Stomach (tissue), 8 donors: ENCODE measurements at regions not wholly inside any gene's neighbourhood (a gene's known extent, or its start where the extent isn't known, plus 50 kb on each side); places are given as distances from the start of the nearest gene placed in this dataset.

Experiments
- DNase-seq, 2 donors: peaks; one replicate each; pipeline versions ENCODE4 v3.0.0 to v3.0.0-alpha.2; 2013 to 2019
- H3K27ac ChIP-seq, 5 donors: fragments of 200-600 bp in 4 of 5; sonication (generic) in 4 of 5; one replicate each; pipeline ENCODE4 v1.5.1; 2013 to 2019; ENCODE audit warnings: mild to moderate bottlenecking in 1 of 5, moderate library complexity in 1 of 5
- H3K27me3 ChIP-seq, 3 donors: fragments of 200-600 bp; sonication (generic); one replicate each; pipeline ENCODE4 v1.5.1; 2017 to 2019; ENCODE audit warnings: mixed run types in 1 of 3
- H3K36me3 ChIP-seq, 4 donors: fragments of 200-600 bp; sonication (generic); 1 replicate in 3 of 4; 2 replicates in 1 of 4; pipeline ENCODE4 v1.5.1; 2016 to 2019
- H3K4me1 ChIP-seq, 4 donors: fragments of 200-600 bp; sonication (generic); one replicate each; pipeline ENCODE4 v1.5.1; 2016 to 2019
- H3K4me3 ChIP-seq, 4 donors: fragments of 200-600 bp; sonication (generic) in 3 of 4; one replicate each; pipeline ENCODE4 v1.5.1; 2016 to 2019; ENCODE audit warnings: mild to moderate bottlenecking in 1 of 4
- H3K9me3 ChIP-seq, 4 donors: fragments of 200-600 bp; sonication (generic); one replicate each; pipeline ENCODE4 v1.5.1; 2016 to 2019
- CTCF ChIP-seq, 7 experiments: fragments of 450-650 bp in 4 of 7; fragments of 200-600 bp in 3 of 7; sonication (generic) in 3 of 7; IDR thresholded peaks; one replicate each; pipeline ENCODE4 v1.5.1; 2016 to 2019; ENCODE audit warnings: antibody characterized with exemption in 7 of 7, control low read depth in 2 of 7, mild to moderate bottlenecking in 1 of 7
- EP300 ChIP-seq: sonication (generic); formaldehyde crosslinking; IDR thresholded peaks from one replicate; pipeline ENCODE4 v1.6.1; 2017; ENCODE audit warnings: antibody characterized with exemption
- POLR2A ChIP-seq, 4 donors: fragments of 450-650 bp; IDR thresholded peaks; one replicate each; pipeline ENCODE4 v1.6.1; 2016; ENCODE audit warnings: antibody characterized with exemption in 4 of 4, control low read depth in 2 of 4, mild to moderate bottlenecking in 1 of 4, moderate library complexity in 1 of 4
- POLR2AphosphoS5 ChIP-seq, 3 donors: sonication (generic); formaldehyde crosslinking; IDR thresholded peaks; one replicate each; pipeline ENCODE4 v1.6.1; 2016; ENCODE audit warnings: antibody characterized with exemption in 3 of 3
- WGBS, 5 donors: extraction: QIAGEN DNeasy Blood & Tissue Kit in 3 of 5; methylation state at CpG; one replicate each; pipeline versions ENCODE4 v1.1.5 to v1.1.7; 2013 to 2018; 5-methylcytosine and 5-hydroxymethylcytosine counted together
- intact Hi-C: fragments of 100-400 bp; cut with DNase I; formaldehyde crosslinking; loops from one replicate; pipeline ENCODE4 v1.15.1; 2023; ENCODE audit warnings: low total_unique reads
- donor health status: healthy with polysubstance abuse.
- donor health status: Bipolar disorder and iron deficiency.
- donor health status: healthy.

GRCh38 chr9:134233022-134233421 is 68.7 kb upstream of the RNU6ATAC start:
- no peak overlapping the region for H3K4me3 ChIP-seq
- no peak overlapping the region for H3K27ac ChIP-seq
- H3K27me3 ChIP-seq = peaks cover 0 to 28% (median 6%) of the 10 kb centered on the region in 3 donors
- 60 to 81% (median 73%) methylated on average over 10 to 16 of the region's 16 CpGs for WGBS, 5 donors
- DNase-seq = no peak
- no peaks in the 10 kb centered on the region for H3K9me3 ChIP-seq
- intact Hi-C loops = no loop called here
- H3K4me1 ChIP-seq = peaks cover 16 to 45% (median 33%) of the 10 kb centered on the region in 4 donors
- TF ChIP-seq CTCF (IDR thresholded peaks at IDR 0.05) (no peak), POLR2A (IDR thresholded peaks at IDR 0.05) (no peak), EP300 (no peak), POLR2AphosphoS5 (IDR thresholded peaks at IDR 0.05) (no peak)
- H3K36me3 ChIP-seq = no peaks in the 10 kb centered on the region

GRCh38 chr9:134234001-134234660 is 69.8 kb upstream of the RNU6ATAC start:
- Histone ChIP-seq H3K4me1 (peaks cover 16 to 40% (median 32%) of the 10 kb centered on the region in 4 donors), H3K27ac (no peak overlapping the region), H3K4me3 (no peak overlapping the region), H3K27me3 (peaks cover 0 to 27% (median 6%) of the 10 kb centered on the region in 3 donors), H3K9me3 (no peaks in the 10 kb centered on the region), H3K36me3 (no peaks in the 10 kb centered on the region)
- intact Hi-C loops = no loop called here
- 77 to 89% (median 83%) methylated on average over 13 to 21 of the region's 21 CpGs for WGBS, 5 donors
- no peak for DNase-seq
- TF ChIP-seq CTCF (IDR thresholded peaks at IDR 0.05) = no peak
- TF ChIP-seq EP300 = no peak
- TF ChIP-seq POLR2A (IDR thresholded peaks at IDR 0.05) = no peak
- no peak for TF ChIP-seq POLR2AphosphoS5 (IDR thresholded peaks at IDR 0.05)

GRCh38 chr9:134234687-134235359 is 70.5 kb upstream of the RNU6ATAC start:
- Histone ChIP-seq H3K4me1 (peaks cover 16 to 38% (median 32%) of the 10 kb centered on the region in 4 donors), H3K27me3 (peaks cover 0 to 32% (median 6%) of the 10 kb centered on the region in 3 donors), H3K9me3 (no peaks in the 10 kb centered on the region), H3K4me3 (no peak overlapping the region), H3K27ac (no peak overlapping the region), H3K36me3 (no peaks in the 10 kb centered on the region)
- 75 to 88% (median 81%) methylated on average over 16 to 21 of the region's 21 CpGs for WGBS, 5 donors
- no peak for DNase-seq
- intact Hi-C loops = no loop called here
- TF ChIP-seq POLR2AphosphoS5 (IDR thresholded peaks at IDR 0.05) (no peak), EP300 (no peak), CTCF (IDR thresholded peaks at IDR 0.05) (no peak), POLR2A (IDR thresholded peaks at IDR 0.05) (no peak)

GRCh38 chr9:134235366-134235765 is 71.0 kb upstream of the RNU6ATAC start:
- Histone ChIP-seq H3K9me3 (no peaks in the 10 kb centered on the region), H3K4me1 (peaks cover 15 to 32% (median 27%) of the 10 kb centered on the region in 4 donors), H3K4me3 (no peak overlapping the region), H3K27ac (no peak overlapping the region), H3K36me3 (no peaks in the 10 kb centered on the region), H3K27me3 (peaks cover 0 to 37% (median 6%) of the 10 kb centered on the region in 3 donors)
- DNase-seq = no peak
- 67 to 82% (median 77%) methylated on average over 14 to 16 of the region's 16 CpGs for WGBS, 5 donors
- intact Hi-C loops = no loop called here
- TF ChIP-seq CTCF (IDR thresholded peaks at IDR 0.05) = no peak
- TF ChIP-seq POLR2AphosphoS5 (IDR thresholded peaks at IDR 0.05) = no peak
- no peak for TF ChIP-seq EP300
- no peak for TF ChIP-seq POLR2A (IDR thresholded peaks at IDR 0.05)
